ENCODE measurements at regions not wholly inside any gene's neighbourhood (a gene's known extent, or its start where the extent isn't known, plus 50 kb on each side); places are given as distances from the start of the nearest gene placed in this dataset.

- Histone ChIP-seq H3K4me3 (no peak overlapping the region), H3K36me3 (ENCODE audit: low read depth) (no peaks in the 10 kb centered on the region), H3K9me3 (no peaks in the 10 kb centered on the region), H3K4me1 (ENCODE audit: low read depth) (no peaks in the 10 kb centered on the region)
- ATAC-seq: no peak
- DNase-seq: no peak
- no peak for TF ChIP-seq CTCF (IDR thresholded peaks at IDR 0.05)
- intact Hi-C loops (cut with DNase I, micrococcal nuclease): no loop called here
Observed at GRCh38 chr1:99496067-99496466, 149.8 kb upstream of the PALMD start.

GRCh38 chr1:99497690-99498089 is 148.2 kb upstream of the PALMD start:
- no peak for ATAC-seq
- H3K4me1 ChIP-seq (ENCODE audit: low read depth): no peaks in the 10 kb centered on the region
- no peak for DNase-seq
- H3K4me3 ChIP-seq: no peak overlapping the region
- intact Hi-C loops (cut with DNase I, micrococcal nuclease): no loop called here
- no peak for TF ChIP-seq CTCF (IDR thresholded peaks at IDR 0.05)
- no peaks in the 10 kb centered on the region for H3K36me3 ChIP-seq (ENCODE audit: low read depth)
- no peaks in the 10 kb centered on the region for H3K9me3 ChIP-seq

- TF ChIP-seq CTCF (IDR thresholded peaks at IDR 0.05): no peak
- Histone ChIP-seq H3K4me3 (no peak overlapping the region), H3K36me3 (ENCODE audit: low read depth) (no peaks in the 10 kb centered on the region), H3K9me3 (no peaks in the 10 kb centered on the region), H3K4me1 (ENCODE audit: low read depth) (no peaks in the 10 kb centered on the region)
- intact Hi-C loops (cut with DNase I, micrococcal nuclease): no loop called here
- DNase-seq (no peak), ATAC-seq (no peak)
Observed at GRCh38 chr1:99500541-99500940, 145.4 kb upstream of the PALMD start.

GRCh38 chr1:99501871-99502270 is 144.0 kb upstream of the PALMD start:
- ATAC-seq (no peak), DNase-seq (no peak)
- intact Hi-C loops (cut with DNase I, micrococcal nuclease): no loop called here
- Histone ChIP-seq H3K9me3 (no peaks in the 10 kb centered on the region), H3K4me1 (ENCODE audit: low read depth) (no peaks in the 10 kb centered on the region), H3K36me3 (ENCODE audit: low read depth) (no peaks in the 10 kb centered on the region), H3K4me3 (no peak overlapping the region)
- no peak for TF ChIP-seq CTCF (IDR thresholded peaks at IDR 0.05)

- no peak overlapping the region for H3K4me3 ChIP-seq
- TF ChIP-seq CTCF (IDR thresholded peaks at IDR 0.05): no peak
Observed at GRCh38 chr1:99502400-99502799, 143.5 kb upstream of the PALMD start.

GRCh38 chr1:99503276-99503747 is 142.6 kb upstream of the PALMD start:
- intact Hi-C loops (cut with DNase I, micrococcal nuclease): no loop called here
- TF ChIP-seq CTCF (IDR thresholded peaks at IDR 0.05): no peak
- Histone ChIP-seq H3K36me3 (ENCODE audit: low read depth) (no peaks in the 10 kb centered on the region), H3K4me3 (no peak overlapping the region), H3K4me1 (ENCODE audit: low read depth) (no peaks in the 10 kb centered on the region), H3K9me3 (no peaks in the 10 kb centered on the region)
- no peak for ATAC-seq
- no peak for DNase-seq

More at GRCh38 chr1:99502400-99502799, 143.5 kb upstream of the PALMD start:
- DNase-seq: no peak
- Histone ChIP-seq H3K36me3 (ENCODE audit: low read depth) (no peaks in the 10 kb centered on the region), H3K9me3 (no peaks in the 10 kb centered on the region), H3K4me1 (ENCODE audit: low read depth) (no peaks in the 10 kb centered on the region)
- intact Hi-C loops (cut with DNase I, micrococcal nuclease): no loop called here
- ATAC-seq: no peak

Measured in mucosa of descending colon (tissue), 3 donors.